Lung (tissue), 11 donors: ENCODE measurements at regions not wholly inside any gene's neighbourhood (a gene's known extent, or its start where the extent isn't known, plus 50 kb on each side); places are given as distances from the start of the nearest gene placed in this dataset.

Experiments used
- ATAC-seq: fragments of 200-7000 bp; cut with Tn5 transposase; one replicate; pipeline ENCODE4 v1.9.1; 2020; ENCODE audit warnings: moderate number of reproducible peaks; ENCODE audit not compliant: insufficient read depth, low FRiP score
- DNase-seq, 3 donors: peaks; one replicate each; pipeline ENCODE4 v3.0.0-alpha.2; 2013 to 2017
- H3K27ac ChIP-seq, 2 donors: one replicate each; pipeline ENCODE4 v1.5.1; 2013; ENCODE audit warnings: mild to moderate bottlenecking in 2 of 2, moderate library complexity in 2 of 2, control low read depth in 1 of 2, inconsistent platforms in 1 of 2, low read depth in 1 of 2, low read length in 1 of 2
- H3K27me3 ChIP-seq, 3 donors: one replicate each; pipeline ENCODE4 v1.5.1; 2013; ENCODE audit warnings: low read length in 2 of 3; ENCODE audit not compliant: control insufficient read depth in 3 of 3, insufficient read depth in 3 of 3
- H3K36me3 ChIP-seq, 4 donors: one replicate each; pipeline ENCODE4 v1.5.1; 2013; ENCODE audit warnings: low read length in 4 of 4, mild to moderate bottlenecking in 1 of 4, moderate library complexity in 1 of 4; ENCODE audit not compliant: control insufficient read depth in 4 of 4, insufficient read depth in 4 of 4
- H3K4me1 ChIP-seq, 5 donors: one replicate each; pipeline ENCODE4 v1.5.1; 2013; ENCODE audit warnings: low read length in 5 of 5, mild to moderate bottlenecking in 2 of 5, moderate library complexity in 1 of 5; ENCODE audit not compliant: control insufficient read depth in 5 of 5, insufficient read depth in 5 of 5
- H3K4me3 ChIP-seq: one replicate; pipeline ENCODE4 v1.5.1; 2013; ENCODE audit warnings: mild to moderate bottlenecking, control low read depth, moderate library complexity
- H3K9ac ChIP-seq, 2 donors: one replicate each; pipeline ENCODE4 v1.5.1; 2013; ENCODE audit warnings: low read length in 2 of 2, control low read depth in 1 of 2; ENCODE audit not compliant: insufficient read depth in 1 of 2
- H3K9me3 ChIP-seq, 4 donors: one replicate each; pipeline ENCODE4 v1.5.1; 2013; ENCODE audit warnings: low read length in 3 of 4, mild to moderate bottlenecking in 1 of 4, moderate library complexity in 1 of 4; ENCODE audit not compliant: control insufficient read depth in 4 of 4, insufficient read depth in 3 of 4
- CTCF ChIP-seq: IDR thresholded peaks from 2 replicates; pipeline ENCODE4 v1.5.1; 2012; ENCODE audit warnings: mild to moderate bottlenecking; ENCODE audit errors: control extremely low read depth, extremely low read depth
- WGBS, 2 donors: extraction: QIAGEN DNeasy Blood & Tissue Kit; methylation state at CpG; one replicate each; pipeline ENCODE4 v1.1.7; 2013; 5-methylcytosine and 5-hydroxymethylcytosine counted together
- donor health status: control.
- donor health status: control.
- donor health status: Bipolar disorder and iron deficiency.
- donor health status: healthy.
- donor health status: DM: yes; HTN: yes; CAD: no.

DNA sequence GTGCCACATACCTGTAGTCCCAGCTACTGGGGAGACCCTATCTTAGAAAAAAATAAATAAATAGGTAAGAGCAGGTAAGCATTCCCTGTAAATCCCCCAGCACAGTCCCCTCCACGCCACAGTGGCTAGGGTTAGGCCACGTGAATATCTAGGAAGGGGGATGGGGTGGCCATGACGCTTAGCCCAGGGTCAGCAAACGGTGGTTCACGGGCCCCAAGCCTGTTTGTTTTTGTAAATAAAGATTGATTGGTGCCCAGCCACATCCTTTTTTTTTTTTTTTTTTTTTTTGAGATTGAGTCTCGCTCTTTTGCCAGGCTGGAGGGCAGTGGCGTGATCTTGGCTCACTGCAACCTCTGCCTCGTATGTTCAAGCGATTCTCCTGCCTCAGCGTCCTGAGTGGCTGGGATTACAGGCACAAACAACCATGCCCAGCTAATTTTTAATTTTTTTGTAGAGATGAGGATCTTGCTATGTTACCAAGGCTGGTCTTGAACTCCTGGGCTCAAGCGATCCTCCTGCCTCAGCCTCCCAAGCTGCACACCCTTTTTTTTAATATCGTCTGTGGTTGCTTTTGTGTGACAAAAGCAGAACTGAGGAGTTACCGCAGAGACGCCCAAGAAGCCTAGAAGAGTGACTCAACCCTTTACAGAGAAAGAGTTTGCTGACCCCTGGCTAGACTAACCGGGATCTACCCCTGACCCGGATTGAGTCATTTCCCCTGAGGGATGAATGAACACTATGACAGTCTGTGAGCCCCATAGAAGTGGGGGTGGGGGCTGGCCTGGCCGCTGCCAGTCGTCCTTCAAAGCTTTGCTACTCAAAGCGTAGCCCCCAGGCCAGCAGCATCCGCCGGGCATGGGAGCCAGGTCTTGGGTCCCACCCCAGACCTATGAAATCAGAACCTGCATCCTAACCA lies 113.7 kb upstream of the NCOR2 start:
- H3K27ac ChIP-seq = peak overlapping the region; percentile 5 to 55
- 53 to 77% methylated on average over 21 of the region's 21 CpGs for WGBS, 2 donors
- no peak overlapping the region for H3K9ac ChIP-seq
- no peaks in the 10 kb centered on the region for H3K27me3 ChIP-seq
- ATAC-seq (no peak), DNase-seq (no peak)
- no peak for TF ChIP-seq CTCF
- no peaks in the 10 kb centered on the region for H3K36me3 ChIP-seq
- no peaks in the 10 kb centered on the region for H3K9me3 ChIP-seq
- peaks cover 0 to 42% (median 21%) of the 10 kb centered on the region in 5 donors for H3K4me1 ChIP-seq
- H3K4me3 ChIP-seq = no peak overlapping the region

- Histone ChIP-seq H3K9ac (no peak overlapping the region), H3K4me1 (peaks cover 0 to 35% (median 15%) of the 10 kb centered on the region in 5 donors), H3K9me3 (no peaks in the 10 kb centered on the region), H3K4me3 (no peak overlapping the region), H3K36me3 (no peaks in the 10 kb centered on the region), H3K27ac (peak overlapping the region in 1 of 2 donors; percentile 63), H3K27me3 (no peaks in the 10 kb centered on the region)
- TF ChIP-seq CTCF = no peak
- DNase-seq = no peak
- no peak for ATAC-seq
- WGBS, 2 donors = 62 to 87% methylated on average over 17 of the region's 17 CpGs
Observed at GRCh38 chr12:124679533-124680371, 112.3 kb upstream of the NCOR2 start.

DNA sequence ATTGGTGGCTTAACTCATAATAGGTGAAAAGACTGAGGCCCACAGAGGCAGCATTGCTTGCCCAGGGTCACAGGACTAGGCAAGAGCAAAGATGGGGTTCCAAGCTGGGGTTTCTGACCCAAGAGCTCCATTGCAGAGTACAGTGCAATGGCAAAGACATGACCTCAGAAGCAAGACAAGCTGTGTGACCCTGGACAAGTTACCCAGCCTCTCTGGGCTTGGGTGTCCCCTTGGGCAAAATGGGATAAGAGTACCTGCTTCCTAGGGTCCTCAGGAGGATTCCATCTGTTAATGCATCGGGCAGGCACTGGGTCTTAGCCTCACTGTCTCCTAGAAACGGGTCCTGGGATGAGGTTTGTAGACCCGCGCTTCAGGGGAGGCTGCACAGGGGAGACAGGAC lies 111.6 kb upstream of the NCOR2 start:
- Histone ChIP-seq H3K9ac (no peak overlapping the region), H3K4me3 (no peak overlapping the region), H3K4me1 (peaks cover 0 to 30% (median 15%) of the 10 kb centered on the region in 5 donors), H3K27ac (peak overlapping the region in 1 of 2 donors; percentile 63), H3K27me3 (no peaks in the 10 kb centered on the region), H3K36me3 (no peaks in the 10 kb centered on the region), H3K9me3 (no peaks in the 10 kb centered on the region)
- DNase-seq = no peak
- 77 to 91% methylated on average over 4 of the region's 4 CpGs for WGBS, 2 donors
- no peak for TF ChIP-seq CTCF
- ATAC-seq = no peak
